Mesenchymal stem cell (in vitro differentiated cells and primary cell): ENCODE measurements at regions not wholly inside any gene's neighbourhood (a gene's known extent, or its start where the extent isn't known, plus 50 kb on each side); places are given as distances from the start of the nearest gene placed in this dataset.

Source experiments
- DNase-seq: peaks from one replicate; pipeline ENCODE4 v3.0.0-alpha.2; 2013
- H2AFZ ChIP-seq: one replicate; pipeline ENCODE4 v1.6.1; 2013; ENCODE audit warnings: low read depth, mild to moderate bottlenecking, control low read depth, inconsistent platforms, low read length, moderate library complexity
- H2AK5ac ChIP-seq: 2 replicates; pipeline ENCODE4 v1.6.1; 2013; ENCODE audit warnings: low read length, moderate library complexity, mild to moderate bottlenecking, inconsistent platforms; ENCODE audit not compliant: severe bottlenecking
- H2BK120ac ChIP-seq: one replicate; pipeline ENCODE4 v1.6.1; 2013; ENCODE audit warnings: low read depth, mild to moderate bottlenecking, inconsistent platforms, low read length, moderate library complexity
- H2BK12ac ChIP-seq, 2 experiments: one replicate each; pipeline ENCODE4 v1.6.1; 2013; ENCODE audit warnings: inconsistent platforms in 2 of 2, low read length in 2 of 2, mild to moderate bottlenecking in 2 of 2, moderate library complexity in 2 of 2, control low read depth in 1 of 2
- H2BK15ac ChIP-seq: one replicate; pipeline ENCODE4 v1.6.1; 2013; ENCODE audit warnings: mild to moderate bottlenecking, low read depth, inconsistent platforms; ENCODE audit not compliant: poor library complexity, severe bottlenecking
- H2BK5ac ChIP-seq: 2 replicates; pipeline ENCODE4 v1.6.1; 2013; ENCODE audit warnings: low read depth, mild to moderate bottlenecking, low read length, control low read depth, inconsistent platforms; ENCODE audit not compliant: poor library complexity, severe bottlenecking
- H3K14ac ChIP-seq, 2 experiments: one replicate each; pipeline ENCODE4 v1.6.1; 2013; ENCODE audit warnings: inconsistent platforms in 2 of 2, low read length in 2 of 2, control low read depth in 1 of 2, mild to moderate bottlenecking in 1 of 2, moderate library complexity in 1 of 2
- H3K18ac ChIP-seq, 2 experiments: one replicate each; pipeline ENCODE4 v1.6.1; 2013; ENCODE audit warnings: inconsistent platforms in 2 of 2, low read length in 2 of 2, control low read depth in 1 of 2, low read depth in 1 of 2, mild to moderate bottlenecking in 1 of 2
- H3K23ac ChIP-seq, 2 experiments: one replicate each; pipeline ENCODE4 v1.6.1; 2013; ENCODE audit warnings: inconsistent platforms in 2 of 2, low read length in 2 of 2, mild to moderate bottlenecking in 2 of 2, moderate library complexity in 2 of 2, control low read depth in 1 of 2
- H3K27ac ChIP-seq: 2 replicates; pipeline ENCODE4 v1.5.1; 2013; ENCODE audit warnings: mild to moderate bottlenecking, moderate library complexity, low read length, control low read depth, inconsistent platforms; ENCODE audit not compliant: poor library complexity, severe bottlenecking
- H3K27me3 ChIP-seq, 2 experiments: 2 replicates each; pipeline versions ENCODE4 v1.6.1 to v1.7.0; 2013; ENCODE audit warnings: low read length in 2 of 2, mild to moderate bottlenecking in 2 of 2, moderate library complexity in 2 of 2, control low read depth in 1 of 2, inconsistent platforms in 1 of 2; ENCODE audit not compliant: control insufficient read depth in 1 of 2, insufficient read depth in 1 of 2
- H3K36me3 ChIP-seq, 2 experiments: 2 replicates each; pipeline versions ENCODE4 v1.6.1 to v1.7.0; 2013; ENCODE audit warnings: low read length in 2 of 2, control low read depth in 1 of 2, inconsistent platforms in 1 of 2, low read depth in 1 of 2, mild to moderate bottlenecking in 1 of 2; ENCODE audit not compliant: insufficient read depth in 2 of 2, control insufficient read depth in 1 of 2
- H3K4ac ChIP-seq, 2 experiments: one replicate each; pipeline ENCODE4 v1.6.1; 2013; ENCODE audit warnings: inconsistent platforms in 2 of 2, low read length in 2 of 2, mild to moderate bottlenecking in 2 of 2, moderate library complexity in 2 of 2, control low read depth in 1 of 2, low read depth in 1 of 2
- H3K4me1 ChIP-seq: 2 replicates; pipeline ENCODE4 v1.6.1; 2013; ENCODE audit warnings: low read depth, low read length, control low read depth; ENCODE audit not compliant: control insufficient read depth, insufficient read depth
- H3K4me2 ChIP-seq: 2 replicates; pipeline ENCODE4 v1.6.1; 2013; ENCODE audit warnings: low read length, mild to moderate bottlenecking, inconsistent platforms; ENCODE audit not compliant: poor library complexity, severe bottlenecking
- H3K4me3 ChIP-seq, 2 experiments: 2 replicates each; pipeline versions ENCODE4 v1.5.1 to v1.7.0; 2013; ENCODE audit warnings: low read length in 2 of 2, mild to moderate bottlenecking in 2 of 2, control low read depth in 1 of 2, low read depth in 1 of 2; ENCODE audit not compliant: insufficient read depth in 1 of 2
- H3K79me1 ChIP-seq: replicated peaks from 2 replicates; pipeline ENCODE4 v1.6.1; 2013; ENCODE audit warnings: mild to moderate bottlenecking, control low read depth, low read length, inconsistent platforms; ENCODE audit not compliant: poor library complexity, severe bottlenecking
- H3K9ac ChIP-seq: 2 replicates; pipeline ENCODE4 v1.7.0; 2013; ENCODE audit warnings: mild to moderate bottlenecking, low read length, moderate library complexity
- H3K9me3 ChIP-seq: 2 replicates; pipeline ENCODE4 v1.7.0; 2013; ENCODE audit warnings: mild to moderate bottlenecking, low read length; ENCODE audit not compliant: control insufficient read depth
- H4K8ac ChIP-seq: one replicate; pipeline ENCODE4 v1.6.1; 2013; ENCODE audit warnings: inconsistent platforms, mild to moderate bottlenecking, low read length, moderate library complexity
- H4K91ac ChIP-seq: one replicate; pipeline ENCODE4 v1.6.1; 2013; ENCODE audit warnings: mild to moderate bottlenecking, low read length, inconsistent platforms
- WGBS: methylation state at CpG from one replicate; pipeline ENCODE4 v1.1.7; 2013; ENCODE audit warnings: mixed read lengths; 5-methylcytosine and 5-hydroxymethylcytosine counted together

- no peak overlapping the region for H3K4me2 ChIP-seq
- no peaks in the 10 kb centered on the region for H3K79me1 ChIP-seq
- no peak overlapping the region for H3K23ac ChIP-seq
- H2AK5ac ChIP-seq = no peak overlapping the region
- no peak overlapping the region for H3K4me3 ChIP-seq
- no peaks in the 10 kb centered on the region for H3K27me3 ChIP-seq
- H3K36me3 ChIP-seq = no peaks in the 10 kb centered on the region
- H3K9me3 ChIP-seq = no peaks in the 10 kb centered on the region
- no peak overlapping the region for H3K9ac ChIP-seq
- no peak overlapping the region for H3K14ac ChIP-seq
- WGBS = 93% methylated on average over 5 of the region's 5 CpGs
- no peak overlapping the region for H3K27ac ChIP-seq
- peak overlapping the region in 1 of 2 experiments; percentile 66 for H3K18ac ChIP-seq
- H2BK12ac ChIP-seq = peak overlapping the region in 1 of 2 experiments; percentile 73
- H2BK15ac ChIP-seq = peak overlapping the region; percentile 40
- no peak overlapping the region for H2BK5ac ChIP-seq
- H2AFZ ChIP-seq = no peak overlapping the region
- no peak overlapping the region for H3K4ac ChIP-seq
- no peak for DNase-seq
- no peak overlapping the region for H4K91ac ChIP-seq
- H2BK120ac ChIP-seq = no peak overlapping the region
- no peak overlapping the region for H4K8ac ChIP-seq
- peaks cover 6% of the 10 kb centered on the region for H3K4me1 ChIP-seq
Measured at GRCh38 chr9:115880221-115880885, 273.2 kb upstream of the PAPPA start.

GRCh38 chr9:115882911-115883310, 270.7 kb upstream of the PAPPA start:
- Histone ChIP-seq H3K23ac (no peak overlapping the region), H2BK15ac (no peak overlapping the region), H2AK5ac (peak overlapping the region; percentile 24), H3K14ac (no peak overlapping the region), H3K79me1 (no peaks in the 10 kb centered on the region), H3K4ac (peak overlapping the region in 1 of 2 experiments; percentile 19), H3K36me3 (no peaks in the 10 kb centered on the region), H2AFZ (no peak overlapping the region), H3K9me3 (no peaks in the 10 kb centered on the region), H3K4me1 (peaks cover 4% of the 10 kb centered on the region), H3K4me3 (no peak overlapping the region), H4K91ac (peak overlapping the region; percentile 25), H4K8ac (peak overlapping the region; percentile 76), H3K27me3 (no peaks in the 10 kb centered on the region), H2BK12ac (peak overlapping the region; percentile 61 to 83), H2BK5ac (no peak overlapping the region), H3K27ac (no peak overlapping the region), H3K4me2 (no peak overlapping the region), H2BK120ac (peak overlapping the region; percentile 11), H3K18ac (peak overlapping the region in 1 of 2 experiments; percentile 84), H3K9ac (peak overlapping the region; percentile 60)
- DNase-seq = peak; percentile 46

- no peak overlapping the region for H2BK5ac ChIP-seq
- no peak overlapping the region for H3K4me3 ChIP-seq
- H3K79me1 ChIP-seq = no peaks in the 10 kb centered on the region
- H3K4ac ChIP-seq = peak overlapping the region in 1 of 2 experiments; percentile 9
- H2BK12ac ChIP-seq = peak overlapping the region; percentile 40 to 90
- H2BK15ac ChIP-seq = no peak overlapping the region
- no peak overlapping the region for H2AFZ ChIP-seq
- H3K27ac ChIP-seq = no peak overlapping the region
- DNase-seq = peak; percentile 60
- no peaks in the 10 kb centered on the region for H3K36me3 ChIP-seq
- peak overlapping the region; percentile 11 for H4K91ac ChIP-seq
- peak overlapping the region; percentile 70 for H4K8ac ChIP-seq
- H2AK5ac ChIP-seq = no peak overlapping the region
- no peaks in the 10 kb centered on the region for H3K9me3 ChIP-seq
- H2BK120ac ChIP-seq = no peak overlapping the region
- no peaks in the 10 kb centered on the region for H3K27me3 ChIP-seq
- no peak overlapping the region for H3K4me2 ChIP-seq
- peak overlapping the region in 1 of 2 experiments; percentile 9 for H3K14ac ChIP-seq
- no peak overlapping the region for H3K23ac ChIP-seq
- H3K9ac ChIP-seq = peak overlapping the region; percentile 60
- H3K18ac ChIP-seq = peak overlapping the region; percentile 13 to 50
- 39% methylated on average over 4 of the region's 5 CpGs for WGBS
- no peaks in the 10 kb centered on the region for H3K4me1 ChIP-seq
Measured at GRCh38 chr9:115883467-115884329, 269.9 kb upstream of the PAPPA start.

GRCh38 chr9:115884846-115885245, 268.7 kb upstream of the PAPPA start:
- Histone ChIP-seq H3K4me2 (no peak overlapping the region), H2BK5ac (no peak overlapping the region), H2AFZ (no peak overlapping the region), H4K8ac (peak overlapping the region; percentile 87), H3K4ac (peak overlapping the region in 1 of 2 experiments; percentile 83), H3K4me3 (no peak overlapping the region), H2BK120ac (peak overlapping the region; percentile 58), H2AK5ac (peak overlapping the region; percentile 40), H2BK12ac (peak overlapping the region in 1 of 2 experiments; percentile 98), H3K9ac (peak overlapping the region; percentile 46), H3K27ac (no peak overlapping the region), H3K4me1 (no peaks in the 10 kb centered on the region), H3K27me3 (no peaks in the 10 kb centered on the region), H3K23ac (no peak overlapping the region), H4K91ac (peak overlapping the region; percentile 91), H3K79me1 (no peaks in the 10 kb centered on the region), H3K18ac (peak overlapping the region in 1 of 2 experiments; percentile 49), H3K9me3 (no peaks in the 10 kb centered on the region), H3K14ac (no peak overlapping the region), H2BK15ac (peak overlapping the region; percentile 23), H3K36me3 (no peaks in the 10 kb centered on the region)
- DNase-seq = peak; percentile 13
- WGBS = 54% methylated on average over 2 of the region's 2 CpGs
